ENCODE measurements at regions not wholly inside any gene's neighbourhood (a gene's known extent, or its start where the extent isn't known, plus 50 kb on each side); places are given as distances from the start of the nearest gene placed in this dataset.
A peak's percentile ranks its signal among the peaks of the same experiment; 100 is the strongest.

- H3K4me3 ChIP-seq (ENCODE audit: control insufficient read depth, low read depth, low read length) = no peak overlapping the region
- TF ChIP-seq, protein P1, sequence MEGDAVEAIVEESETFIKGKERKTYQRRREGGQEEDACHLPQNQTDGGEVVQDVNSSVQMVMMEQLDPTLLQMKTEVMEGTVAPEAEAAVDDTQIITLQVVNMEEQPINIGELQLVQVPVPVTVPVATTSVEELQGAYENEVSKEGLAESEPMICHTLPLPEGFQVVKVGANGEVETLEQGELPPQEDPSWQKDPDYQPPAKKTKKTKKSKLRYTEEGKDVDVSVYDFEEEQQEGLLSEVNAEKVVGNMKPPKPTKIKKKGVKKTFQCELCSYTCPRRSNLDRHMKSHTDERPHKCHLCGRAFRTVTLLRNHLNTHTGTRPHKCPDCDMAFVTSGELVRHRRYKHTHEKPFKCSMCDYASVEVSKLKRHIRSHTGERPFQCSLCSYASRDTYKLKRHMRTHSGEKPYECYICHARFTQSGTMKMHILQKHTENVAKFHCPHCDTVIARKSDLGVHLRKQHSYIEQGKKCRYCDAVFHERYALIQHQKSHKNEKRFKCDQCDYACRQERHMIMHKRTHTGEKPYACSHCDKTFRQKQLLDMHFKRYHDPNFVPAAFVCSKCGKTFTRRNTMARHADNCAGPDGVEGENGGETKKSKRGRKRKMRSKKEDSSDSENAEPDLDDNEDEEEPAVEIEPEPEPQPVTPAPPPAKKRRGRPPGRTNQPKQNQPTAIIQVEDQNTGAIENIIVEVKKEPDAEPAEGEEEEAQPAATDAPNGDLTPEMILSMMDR (IDR thresholded peaks at IDR 0.05; ENCODE audit: control insufficient read depth, insufficient read depth, low read depth, low read length, missing control alignments) = no peak
- no peak for DNase-seq (ENCODE audit: low read depth)
Observed at GRCh38 chr6:108734271-108734922, 113.8 kb upstream of the ARMC2 start.

- no peak overlapping the region for H3K4me3 ChIP-seq (ENCODE audit: control insufficient read depth, low read depth, low read length)
- no peak for DNase-seq (ENCODE audit: low read depth)
- TF ChIP-seq, protein P1 (IDR thresholded peaks at IDR 0.05; ENCODE audit: control insufficient read depth, insufficient read depth, low read depth, low read length, missing control alignments) = no peak
Observed at GRCh38 chr6:108735310-108736001, 112.8 kb upstream of the ARMC2 start.

DNA sequence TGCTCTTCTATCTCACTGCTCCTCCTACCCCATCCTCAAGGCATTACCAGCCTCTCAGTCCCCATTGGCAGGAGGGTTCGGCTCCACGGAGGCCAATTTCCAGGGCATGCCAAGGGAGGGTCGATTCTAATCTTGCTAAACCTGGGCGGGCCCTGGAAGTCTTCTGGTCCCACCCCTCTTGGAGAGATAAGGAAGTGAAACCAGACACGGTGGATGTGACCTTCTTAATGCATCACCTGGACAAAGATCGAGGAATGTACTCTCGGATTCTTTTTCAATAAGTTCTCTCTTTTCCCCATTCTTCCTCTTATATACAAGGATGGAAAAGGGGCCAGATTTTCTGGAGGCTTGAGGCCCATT, 112.2 kb upstream of the ARMC2 start:
- no peak for DNase-seq (ENCODE audit: low read depth)
- TF ChIP-seq, protein P1 (IDR thresholded peaks at IDR 0.05; ENCODE audit: control insufficient read depth, insufficient read depth, low read depth, low read length, missing control alignments) = no peak

DNA sequence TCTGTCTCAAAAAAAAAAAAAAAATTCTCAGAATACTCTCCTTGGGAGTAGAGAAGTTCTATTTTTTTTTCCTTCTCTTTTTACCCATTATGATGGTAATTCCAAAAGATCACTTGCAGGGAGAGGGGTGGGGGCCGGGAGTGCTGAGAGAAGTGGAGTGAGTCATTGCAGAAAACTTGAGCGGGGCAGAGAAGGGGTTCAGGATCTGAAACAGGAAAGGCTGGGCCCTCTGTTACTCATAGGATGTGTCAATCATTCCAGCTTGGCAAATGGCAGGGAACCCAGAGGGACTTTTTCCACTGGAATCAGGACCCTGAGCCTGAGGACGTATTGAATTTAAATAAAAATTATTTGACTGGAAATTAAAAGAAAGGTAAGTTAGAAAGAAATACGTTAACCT, 111.4 kb upstream of the ARMC2 start:
- DNase-seq (ENCODE audit: low read depth) = no peak
- TF ChIP-seq, protein P1 (IDR thresholded peaks at IDR 0.05; ENCODE audit: control insufficient read depth, insufficient read depth, low read depth, low read length, missing control alignments) = no peak
- no peak overlapping the region for H3K4me3 ChIP-seq (ENCODE audit: control insufficient read depth, low read depth, low read length)

More for the DNA sequence above, 112.2 kb upstream of the ARMC2 start:
- H3K4me3 ChIP-seq (ENCODE audit: control insufficient read depth, low read depth, low read length) = no peak overlapping the region

- peak; percentile 94 for DNase-seq (ENCODE audit: low read depth)
- TF ChIP-seq, protein P1 (IDR thresholded peaks at IDR 0.05; ENCODE audit: control insufficient read depth, insufficient read depth, low read depth, low read length, missing control alignments) = no peak
- no peak overlapping the region for H3K4me3 ChIP-seq (ENCODE audit: control insufficient read depth, low read depth, low read length)
Observed at GRCh38 chr6:108737594-108738546, 110.4 kb upstream of the ARMC2 start.

DNA sequence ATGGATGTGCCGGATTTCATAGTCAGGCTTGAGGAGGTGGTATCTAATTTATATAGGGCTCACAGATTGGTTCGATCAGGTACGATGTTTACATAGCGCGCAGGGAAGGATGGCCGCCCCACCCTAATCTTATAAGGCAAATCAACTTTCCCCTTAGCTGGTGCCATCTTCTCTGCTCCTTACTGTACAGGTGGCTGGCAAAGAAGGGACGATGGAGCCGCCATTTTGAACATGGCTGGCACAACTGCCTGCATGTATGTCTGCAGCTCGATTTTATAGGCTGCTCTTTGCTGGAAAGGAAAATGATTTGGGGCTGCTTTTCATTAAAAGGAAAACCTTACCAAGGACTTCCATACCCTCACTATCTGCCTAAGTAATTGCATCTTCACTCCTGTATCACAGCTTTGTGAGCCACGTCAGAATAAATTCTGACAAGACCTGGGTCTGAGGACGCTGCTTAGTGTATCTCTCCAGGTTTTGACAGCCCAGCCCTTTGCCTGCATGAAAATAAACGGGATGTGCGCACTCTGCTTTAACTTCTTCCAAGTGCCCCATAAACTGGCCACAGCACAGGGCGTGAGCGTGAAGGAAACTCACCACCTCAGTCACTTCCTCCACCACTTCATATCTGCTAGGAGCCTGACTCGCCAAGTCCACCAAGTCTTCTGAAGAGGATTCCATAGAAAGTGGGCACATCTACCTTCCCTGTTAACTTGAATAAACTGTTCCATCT, 109.4 kb upstream of the ARMC2 start:
- TF ChIP-seq, protein P1 (IDR thresholded peaks at IDR 0.05; ENCODE audit: control insufficient read depth, insufficient read depth, low read depth, low read length, missing control alignments) = no peak
- no peak overlapping the region for H3K4me3 ChIP-seq (ENCODE audit: control insufficient read depth, low read depth, low read length)
- DNase-seq (ENCODE audit: low read depth) = no peak
